HFF-Myc (cell line): ENCODE measurements at regions not wholly inside any gene's neighbourhood (a gene's known extent, or its start where the extent isn't known, plus 50 kb on each side); places are given as distances from the start of the nearest gene placed in this dataset.

Experiments used
- DNase-seq: peaks from one replicate; pipeline ENCODE4 v3.0.0-alpha.2; 2011; ENCODE audit warnings: low read depth; ENCODE audit errors: extremely low read depth
- H3K4me3 ChIP-seq: replicated peaks from 2 replicates; pipeline ENCODE4 v1.5.1; 2011; ENCODE audit warnings: low read depth, mild to moderate bottlenecking, control low read depth, low read length
- TF ChIP-seq, protein P1 (sequence below): IDR thresholded peaks from 2 replicates; pipeline ENCODE4 v1.5.1; 2012; ENCODE audit warnings: mild to moderate bottlenecking, low read depth, low read length, control low read depth; ENCODE audit errors: missing control alignments

DNA sequence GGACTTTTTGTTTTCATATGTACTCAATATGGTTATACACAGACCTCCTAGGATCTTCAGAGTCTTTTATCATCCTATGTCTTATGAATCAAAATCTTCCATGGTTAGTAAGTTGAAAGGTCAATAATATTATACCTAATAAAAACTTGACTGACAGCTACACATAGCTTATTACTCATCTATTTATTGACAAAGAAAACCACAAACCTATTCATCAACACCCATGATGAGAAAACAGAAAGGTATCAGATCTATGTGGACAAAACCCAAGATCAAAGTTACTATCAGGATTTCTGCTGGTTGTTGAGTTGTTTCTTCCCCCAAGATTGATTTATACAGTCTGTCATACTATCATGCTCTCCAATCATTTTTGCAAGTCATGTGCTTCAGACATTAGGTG lies 460.1 kb upstream of the MANEA start:
- no peak for DNase-seq
- H3K4me3 ChIP-seq, result no peak overlapping the region
- TF ChIP-seq, protein P1, sequence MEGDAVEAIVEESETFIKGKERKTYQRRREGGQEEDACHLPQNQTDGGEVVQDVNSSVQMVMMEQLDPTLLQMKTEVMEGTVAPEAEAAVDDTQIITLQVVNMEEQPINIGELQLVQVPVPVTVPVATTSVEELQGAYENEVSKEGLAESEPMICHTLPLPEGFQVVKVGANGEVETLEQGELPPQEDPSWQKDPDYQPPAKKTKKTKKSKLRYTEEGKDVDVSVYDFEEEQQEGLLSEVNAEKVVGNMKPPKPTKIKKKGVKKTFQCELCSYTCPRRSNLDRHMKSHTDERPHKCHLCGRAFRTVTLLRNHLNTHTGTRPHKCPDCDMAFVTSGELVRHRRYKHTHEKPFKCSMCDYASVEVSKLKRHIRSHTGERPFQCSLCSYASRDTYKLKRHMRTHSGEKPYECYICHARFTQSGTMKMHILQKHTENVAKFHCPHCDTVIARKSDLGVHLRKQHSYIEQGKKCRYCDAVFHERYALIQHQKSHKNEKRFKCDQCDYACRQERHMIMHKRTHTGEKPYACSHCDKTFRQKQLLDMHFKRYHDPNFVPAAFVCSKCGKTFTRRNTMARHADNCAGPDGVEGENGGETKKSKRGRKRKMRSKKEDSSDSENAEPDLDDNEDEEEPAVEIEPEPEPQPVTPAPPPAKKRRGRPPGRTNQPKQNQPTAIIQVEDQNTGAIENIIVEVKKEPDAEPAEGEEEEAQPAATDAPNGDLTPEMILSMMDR, result no peak

DNA sequence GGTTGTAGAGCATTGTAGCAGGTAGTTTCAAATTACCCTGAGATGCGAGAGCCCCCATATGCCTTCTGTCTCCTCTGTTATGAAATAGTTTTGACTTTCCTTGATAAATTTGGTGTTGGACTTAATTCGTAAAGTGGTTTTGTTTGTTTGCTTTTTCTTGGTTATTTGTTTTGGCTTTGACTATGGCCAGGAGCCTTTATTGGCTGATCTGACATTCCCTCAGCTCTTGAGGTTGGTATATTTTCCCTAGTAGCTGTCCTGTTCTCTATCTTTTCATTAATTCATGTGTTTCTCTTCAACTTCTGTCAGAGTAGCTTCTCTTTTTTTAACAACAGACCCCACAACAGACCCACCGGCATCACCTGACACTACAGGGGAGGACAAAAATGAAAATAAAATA lies 457.4 kb upstream of the MANEA start:
- H3K4me3 ChIP-seq, result no peak overlapping the region
- DNase-seq, result no peak
- TF ChIP-seq, protein P1, result no peak

DNA sequence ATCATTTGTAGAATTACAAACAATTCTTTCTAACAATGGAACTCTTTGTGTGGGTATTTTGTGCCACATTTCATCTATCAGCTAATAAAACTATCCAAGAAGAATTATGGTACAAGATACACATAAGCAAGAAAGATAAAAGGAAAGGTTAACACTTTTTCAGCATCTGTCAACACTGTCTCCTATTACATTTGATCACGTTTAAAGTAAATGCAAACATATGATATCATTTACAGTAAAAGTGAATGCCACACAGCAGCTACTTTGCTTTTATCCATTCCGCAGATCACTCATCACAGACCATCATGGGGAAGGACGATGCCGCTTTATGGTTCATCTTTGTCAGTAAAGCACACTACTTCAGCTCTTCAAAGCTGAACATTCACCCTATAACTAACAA lies 456.4 kb upstream of the MANEA start:
- no peak overlapping the region for H3K4me3 ChIP-seq
- TF ChIP-seq, protein P1, result no peak
- DNase-seq, result no peak

DNA sequence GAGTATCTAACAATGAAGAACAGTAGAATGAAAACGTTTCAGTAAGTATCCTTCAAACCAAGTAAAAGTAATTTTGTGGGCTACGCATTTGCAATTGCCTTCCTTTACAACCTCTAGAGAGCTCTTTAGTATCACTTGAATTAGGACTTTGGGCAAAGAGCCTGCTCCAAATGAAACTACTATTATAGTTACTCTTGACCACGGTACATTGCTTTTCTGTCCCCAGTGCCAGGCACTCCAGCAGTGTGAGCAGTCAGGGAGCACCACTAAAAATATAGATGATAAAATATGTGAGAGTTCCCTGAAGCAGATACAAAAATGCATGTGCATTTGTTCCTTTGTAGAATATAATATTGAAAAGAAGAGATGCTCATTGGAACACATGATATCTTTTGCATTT lies 450.1 kb upstream of the MANEA start:
- TF ChIP-seq, protein P1, result no peak
- DNase-seq, result no peak
- H3K4me3 ChIP-seq, result no peak overlapping the region

DNA sequence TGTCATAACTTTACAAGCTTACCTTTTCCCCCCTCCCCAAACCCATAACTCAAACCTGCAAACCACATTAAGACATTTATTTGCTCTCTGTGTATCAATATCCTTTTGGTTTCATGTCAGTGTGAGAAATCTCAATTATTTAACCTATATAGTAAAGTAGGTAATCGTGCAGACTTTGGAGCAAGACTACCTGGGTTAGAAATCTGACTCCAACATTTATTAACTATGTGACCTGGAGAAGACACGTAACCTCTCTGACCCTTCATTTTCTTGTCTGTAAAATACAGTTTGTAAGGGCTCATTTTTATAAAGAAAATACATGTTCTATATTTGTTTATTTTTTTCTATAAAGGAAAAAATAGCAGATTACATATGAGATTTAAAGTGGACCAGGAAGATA lies 448.9 kb upstream of the MANEA start:
- no peak for DNase-seq
- H3K4me3 ChIP-seq, result no peak overlapping the region
- TF ChIP-seq, protein P1, result no peak

DNA sequence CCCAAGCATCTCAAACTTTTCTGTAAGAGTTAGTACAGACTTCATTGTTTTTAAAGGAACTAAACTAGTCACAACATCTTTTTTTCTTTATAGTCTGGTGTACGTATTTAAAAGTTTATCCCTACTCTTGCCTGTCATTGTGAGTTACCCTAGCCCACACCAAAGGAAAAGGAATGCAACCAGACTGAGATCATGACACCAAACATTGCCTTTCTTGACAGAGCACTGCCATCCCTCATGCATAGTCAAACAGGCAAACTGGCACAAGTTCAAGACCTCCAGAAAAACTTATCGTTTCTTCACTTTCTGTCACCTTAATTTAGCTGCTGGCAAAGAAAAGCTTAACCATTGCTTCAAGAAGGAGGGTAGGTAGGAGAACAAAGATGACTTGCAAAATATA lies 448.4 kb upstream of the MANEA start:
- TF ChIP-seq, protein P1, result no peak
- H3K4me3 ChIP-seq, result no peak overlapping the region
- no peak for DNase-seq

DNA sequence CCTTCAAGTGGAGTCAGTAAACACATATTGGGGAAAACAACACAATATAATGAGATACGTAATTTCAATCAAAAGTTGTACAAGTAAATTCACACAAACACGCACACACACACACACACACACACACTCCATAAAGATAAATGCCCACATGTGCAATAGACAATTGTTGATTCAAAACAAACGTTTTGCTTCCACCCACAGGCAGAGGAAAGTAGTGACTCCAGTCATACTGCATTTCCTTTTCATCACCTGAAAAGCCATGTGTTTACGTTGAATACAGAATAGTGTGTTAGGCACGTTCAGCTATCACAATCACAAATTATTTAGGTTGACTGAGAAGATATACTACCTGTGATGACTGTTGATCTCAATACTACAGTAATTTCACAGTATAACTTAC lies 443.8 kb upstream of the MANEA start:
- TF ChIP-seq, protein P1, result no peak
- no peak for DNase-seq
- no peak overlapping the region for H3K4me3 ChIP-seq
